CD14-positive monocyte (primary cell): ENCODE measurements at regions not wholly inside any gene's neighbourhood (a gene's known extent, or its start where the extent isn't known, plus 50 kb on each side); places are given as distances from the start of the nearest gene placed in this dataset.

Experiments
- DNase-seq, 3 donors: peaks; one replicate each; pipeline ENCODE4 v3.0.0-alpha.2; 2011 to 2022
- H2AFZ ChIP-seq: 2 replicates; pipeline ENCODE4 v1.6.0; 2012; ENCODE audit warnings: mild to moderate bottlenecking, low read depth, low read length, inconsistent platforms; ENCODE audit not compliant: insufficient read depth, poor library complexity, severe bottlenecking
- H3K27ac ChIP-seq, 2 donors: 1 replicate in 1 of 2; 2 replicates in 1 of 2; pipeline ENCODE4 v1.5.1; 2012 to 2013; ENCODE audit warnings: low read length in 2 of 2, control low read depth in 1 of 2, inconsistent platforms in 1 of 2, low read depth in 1 of 2, mild to moderate bottlenecking in 1 of 2
- H3K27me3 ChIP-seq, 2 donors: one replicate each; pipeline versions ENCODE4 v1.6.0 to v1.6.1; 2011 to 2013; ENCODE audit warnings: low read length in 2 of 2; ENCODE audit not compliant: control insufficient read depth in 2 of 2, insufficient read depth in 2 of 2
- H3K36me3 ChIP-seq, 2 donors: replicated peaks in 1 of 2; 1 replicate in 1 of 2; 2 replicates in 1 of 2; pipeline versions ENCODE4 v1.5.1 to v1.6.1; 2012 to 2013; ENCODE audit warnings: low read length in 2 of 2, control low read depth in 1 of 2, inconsistent platforms in 1 of 2, mild to moderate bottlenecking in 1 of 2; ENCODE audit not compliant: insufficient read depth in 2 of 2, control insufficient read depth in 1 of 2
- H3K4me1 ChIP-seq, 2 donors: 1 replicate in 1 of 2; 2 replicates in 1 of 2; pipeline versions ENCODE4 v1.5.1 to v1.6.1; 2012 to 2013; ENCODE audit warnings: low read length in 2 of 2, control low read depth in 1 of 2, inconsistent platforms in 1 of 2, mild to moderate bottlenecking in 1 of 2, moderate library complexity in 1 of 2; ENCODE audit not compliant: insufficient read depth in 2 of 2, control insufficient read depth in 1 of 2
- H3K4me2 ChIP-seq: replicated peaks from 2 replicates; pipeline ENCODE3; 2012; ENCODE audit warnings: low read length, moderate library complexity, mild to moderate bottlenecking; ENCODE audit not compliant: poor library complexity, severe bottlenecking; ENCODE audit errors: extremely low read depth
- H3K4me3 ChIP-seq, 3 experiments: fragments of 200-600 bp in 1 of 3; sonication (generic) in 1 of 3; replicated peaks in 1 of 3; 1 replicate in 2 of 3; 2 replicates in 1 of 3; pipeline ENCODE4 v1.5.1; 2011 to 2013; ENCODE audit warnings: low read length in 3 of 3, mild to moderate bottlenecking in 3 of 3, control low read depth in 2 of 3, low read depth in 2 of 3, inconsistent platforms in 1 of 3, moderate library complexity in 1 of 3
- H3K79me2 ChIP-seq: 2 replicates; pipeline ENCODE4 v1.6.0; 2012; ENCODE audit warnings: mild to moderate bottlenecking, control low read depth, inconsistent platforms, low read length, moderate library complexity; ENCODE audit not compliant: insufficient read depth
- H3K9ac ChIP-seq: 2 replicates; pipeline ENCODE4 v1.6.0; 2017; ENCODE audit warnings: low read length, mild to moderate bottlenecking; ENCODE audit not compliant: insufficient read depth, poor library complexity, severe bottlenecking
- H3K9me3 ChIP-seq, 2 donors: replicated peaks in 1 of 2; 1 replicate in 1 of 2; 2 replicates in 1 of 2; pipeline versions ENCODE4 v1.5.1 to v1.6.1; 2012 to 2013; ENCODE audit warnings: low read length in 2 of 2, control low read depth in 1 of 2; ENCODE audit not compliant: control insufficient read depth in 1 of 2, insufficient read depth in 1 of 2
- H4K20me1 ChIP-seq: 2 replicates; pipeline ENCODE4 v1.6.0; 2012; ENCODE audit warnings: mild to moderate bottlenecking, low read length, control low read depth, moderate library complexity; ENCODE audit not compliant: insufficient read depth
- H3K27ac Mint-ChIP-seq, 7 donors: one replicate each; pipeline ENCODE4 v1.8.0; 2020; ENCODE audit warnings: mild to moderate bottlenecking in 7 of 7, mixed read lengths in 7 of 7, moderate library complexity in 6 of 7, inconsistent platforms in 2 of 7
- H3K27me3 Mint-ChIP-seq, 3 donors: one replicate each; pipeline ENCODE4 v1.8.0; 2021 to 2022; ENCODE audit warnings: low read depth in 3 of 3, mild to moderate bottlenecking in 3 of 3, mixed read lengths in 3 of 3, moderate library complexity in 3 of 3, inconsistent platforms in 1 of 3
- H3K36me3 Mint-ChIP-seq, 2 donors: one replicate each; pipeline ENCODE4 v1.8.0; 2020; ENCODE audit warnings: mixed read lengths in 2 of 2, inconsistent platforms in 1 of 2, mild to moderate bottlenecking in 1 of 2
- H3K4me1 Mint-ChIP-seq: one replicate; pipeline ENCODE4 v1.8.0; 2020; ENCODE audit warnings: mild to moderate bottlenecking, mixed read lengths
- H3K4me3 Mint-ChIP-seq, 2 donors: one replicate each; pipeline ENCODE4 v1.8.0; 2020; ENCODE audit warnings: mild to moderate bottlenecking in 2 of 2, mixed read lengths in 2 of 2, moderate library complexity in 1 of 2
- H3K9me3 Mint-ChIP-seq, 7 donors: one replicate each; pipeline ENCODE4 v1.8.0; 2020 to 2022; ENCODE audit warnings: mixed read lengths in 7 of 7, mild to moderate bottlenecking in 6 of 7, moderate library complexity in 6 of 7, inconsistent platforms in 2 of 7
- CTCF ChIP-seq: fragments of 200-600 bp; IDR thresholded peaks from one replicate; pipeline ENCODE4 v1.8.0; 2022; ENCODE audit warnings: antibody characterized with exemption, mild to moderate bottlenecking
- WGBS: methylation state at CpG from one replicate; pipeline ENCODE4 v1.1.5; 2013; ENCODE audit warnings: missing lambda C conversion rate; ENCODE audit not compliant: insufficient coverage; 5-methylcytosine and 5-hydroxymethylcytosine counted together
- intact Hi-C, 2 donors: fragments of 100-400 bp; cut with micrococcal nuclease; formaldehyde crosslinking; loops; one replicate each; pipeline versions ENCODE4 v1.15.0 to v1.15.1; 2023

GRCh38 chr2:120653046-120653445 lies 82.6 kb upstream of the GLI2 start:
- Mint-ChIP-seq H3K9me3 (peaks cover 29 to 54% (median 36%) of the 10 kb centered on the region in 7 donors), H3K4me1 (no peaks in the 10 kb centered on the region), H3K4me3 (no peak overlapping the region), H3K27ac (no peak overlapping the region), H3K36me3 (no peaks in the 10 kb centered on the region), H3K27me3 (peaks cover 11 to 25% (median 15%) of the 10 kb centered on the region in 3 donors)
- H3K9ac ChIP-seq: no peak overlapping the region
- WGBS: no CpG with 5 or more reads among the region's 2 CpGs
- TF ChIP-seq CTCF: no peak
- intact Hi-C loops: no loop called here
- H3K27ac ChIP-seq: no peak overlapping the region
- H4K20me1 ChIP-seq: no peaks in the 10 kb centered on the region
- no peak for DNase-seq
- H3K9me3 ChIP-seq: peaks cover 41 to 46% of the 10 kb centered on the region in 2 donors
- H3K79me2 ChIP-seq: no peaks in the 10 kb centered on the region
- H3K4me3 ChIP-seq: no peak overlapping the region
- H3K36me3 ChIP-seq: no peaks in the 10 kb centered on the region
- peaks cover 0 to 4% of the 10 kb centered on the region in 2 donors for H3K27me3 ChIP-seq
- no peaks in the 10 kb centered on the region for H3K4me1 ChIP-seq
- H3K4me2 ChIP-seq: no peak overlapping the region
- no peak overlapping the region for H2AFZ ChIP-seq

GRCh38 chr2:120653871-120654270 lies 81.8 kb upstream of the GLI2 start:
- H3K79me2 ChIP-seq: no peaks in the 10 kb centered on the region
- H3K4me1 ChIP-seq: no peaks in the 10 kb centered on the region
- H3K36me3 ChIP-seq: no peaks in the 10 kb centered on the region
- H3K27me3 ChIP-seq: peaks cover 0 to 4% of the 10 kb centered on the region in 2 donors
- Mint-ChIP-seq H3K9me3 (peaks cover 29 to 53% (median 32%) of the 10 kb centered on the region in 7 donors), H3K4me3 (peak overlapping the region in 1 of 2 donors; percentile 21), H3K4me1 (no peaks in the 10 kb centered on the region), H3K27me3 (peaks cover 11 to 25% (median 16%) of the 10 kb centered on the region in 3 donors), H3K36me3 (no peaks in the 10 kb centered on the region), H3K27ac (no peak overlapping the region)
- H4K20me1 ChIP-seq: no peaks in the 10 kb centered on the region
- WGBS: 89% methylated on average over 6 of the region's 13 CpGs
- H3K4me3 ChIP-seq: no peak overlapping the region
- DNase-seq: no peak
- no peak overlapping the region for H3K4me2 ChIP-seq
- no peak for TF ChIP-seq CTCF
- H2AFZ ChIP-seq: no peak overlapping the region
- intact Hi-C loops: no loop called here
- H3K9me3 ChIP-seq: peaks cover 38 to 41% of the 10 kb centered on the region in 2 donors
- H3K27ac ChIP-seq: no peak overlapping the region
- no peak overlapping the region for H3K9ac ChIP-seq
